ENCODE measurements at regions not wholly inside any gene's neighbourhood (a gene's known extent, or its start where the extent isn't known, plus 50 kb on each side); places are given as distances from the start of the nearest gene placed in this dataset.
"Not testable (repeated sequence)": the region's sequence is repeated elsewhere in the genome, so short reads cannot be mapped to it uniquely, and the experiment has no call there.

- H3K27me3 ChIP-seq (ENCODE audit: insufficient read depth, low read length, poor library complexity, severe bottlenecking): no peaks in the 10 kb centered on the region
- H3K36me3 Mint-ChIP-seq: no peaks in the 10 kb centered on the region
- DNase-seq: no peak
- no peaks in the 10 kb centered on the region for H3K9me3 ChIP-seq (ENCODE audit: low read length)
- POLR2A ChIA-PET: no interaction called here
- H3K9me3 Mint-ChIP-seq: peaks cover 3 to 42% (median 18%) of the 10 kb centered on the region in 5 donors
- H3K27me3 Mint-ChIP-seq: no peaks in the 10 kb centered on the region
- no peaks in the 10 kb centered on the region for H3K4me1 ChIP-seq (ENCODE audit: insufficient read depth, low read length)
- no peak overlapping the region for H3K4me3 ChIP-seq (ENCODE audit: low read length)
- H3K4me1 Mint-ChIP-seq: no peaks in the 10 kb centered on the region
- CTCF ChIA-PET: no interaction called here
- no peak overlapping the region for H3K27ac ChIP-seq (ENCODE audit: low read depth, low read length)
- H3K36me3 ChIP-seq (ENCODE audit: insufficient read depth, low read length): no peaks in the 10 kb centered on the region
- no peak overlapping the region for H3K27ac Mint-ChIP-seq
- no peak overlapping the region for H3K4me3 Mint-ChIP-seq
Measured at GRCh38 chr16:64362193-64362592, 759.7 kb downstream of the CDH11 start.

- Mint-ChIP-seq H3K9me3 (peaks cover 3 to 47% (median 18%) of the 10 kb centered on the region in 5 donors), H3K4me3 (no peak overlapping the region), H3K4me1 (no peaks in the 10 kb centered on the region), H3K27me3 (no peaks in the 10 kb centered on the region), H3K36me3 (no peaks in the 10 kb centered on the region), H3K27ac (no peak overlapping the region)
- H3K36me3 ChIP-seq (ENCODE audit: insufficient read depth, low read length): no peaks in the 10 kb centered on the region
- ChIA-PET POLR2A (no interaction called here), CTCF (no interaction called here)
- H3K4me3 ChIP-seq (ENCODE audit: low read length): no peak overlapping the region
- no peak overlapping the region for H3K27ac ChIP-seq (ENCODE audit: low read depth, low read length)
- H3K27me3 ChIP-seq (ENCODE audit: insufficient read depth, low read length, poor library complexity, severe bottlenecking): no peaks in the 10 kb centered on the region
- no peaks in the 10 kb centered on the region for H3K9me3 ChIP-seq (ENCODE audit: low read length)
- no peak for DNase-seq
- no peaks in the 10 kb centered on the region for H3K4me1 ChIP-seq (ENCODE audit: insufficient read depth, low read length)
Measured at GRCh38 chr16:64361753-64362152, 760.1 kb downstream of the CDH11 start.

GRCh38 chr16:64358291-64358690 is 763.6 kb downstream of the CDH11 start:
- Histone ChIP-seq H3K27ac (ENCODE audit: low read depth, low read length) (no peak overlapping the region), H3K9me3 (ENCODE audit: low read length) (no peaks in the 10 kb centered on the region), H3K27me3 (ENCODE audit: insufficient read depth, low read length, poor library complexity, severe bottlenecking) (no peaks in the 10 kb centered on the region), H3K4me3 (ENCODE audit: low read length) (no peak overlapping the region), H3K36me3 (ENCODE audit: insufficient read depth, low read length) (no peaks in the 10 kb centered on the region), H3K4me1 (ENCODE audit: insufficient read depth, low read length) (no peaks in the 10 kb centered on the region)
- no peak for DNase-seq
- H3K36me3 Mint-ChIP-seq: no peaks in the 10 kb centered on the region
- ChIA-PET CTCF (no interaction called here), POLR2A (no interaction called here)
- H3K9me3 Mint-ChIP-seq: peaks cover 3 to 54% (median 22%) of the 10 kb centered on the region in 5 donors
- H3K4me3 Mint-ChIP-seq: no peak overlapping the region
- H3K27ac Mint-ChIP-seq: no peak overlapping the region
- H3K4me1 Mint-ChIP-seq: no peaks in the 10 kb centered on the region
- H3K27me3 Mint-ChIP-seq: no peaks in the 10 kb centered on the region

- no peaks in the 10 kb centered on the region for H3K36me3 ChIP-seq (ENCODE audit: insufficient read depth, low read length)
- H3K27ac ChIP-seq (ENCODE audit: low read depth, low read length): no peak overlapping the region
- Mint-ChIP-seq H3K27me3 (no peaks in the 10 kb centered on the region), H3K36me3 (no peaks in the 10 kb centered on the region), H3K4me3 (no peak overlapping the region), H3K27ac (no peak overlapping the region), H3K4me1 (no peaks in the 10 kb centered on the region), H3K9me3 (peaks cover 0 to 38% (median 23%) of the 10 kb centered on the region in 5 donors)
- no peaks in the 10 kb centered on the region for H3K27me3 ChIP-seq (ENCODE audit: insufficient read depth, low read length, poor library complexity, severe bottlenecking)
- no peaks in the 10 kb centered on the region for H3K9me3 ChIP-seq (ENCODE audit: low read length)
- no peak for DNase-seq
- H3K4me1 ChIP-seq (ENCODE audit: insufficient read depth, low read length): no peaks in the 10 kb centered on the region
- H3K4me3 ChIP-seq (ENCODE audit: low read length): no peak overlapping the region
- ChIA-PET CTCF (no interaction called here), POLR2A (no interaction called here)
Measured at GRCh38 chr16:64356267-64356666, 765.6 kb downstream of the CDH11 start.

GRCh38 chr16:64352246-64352645 is 769.6 kb downstream of the CDH11 start:
- ChIA-PET POLR2A (no interaction called here), CTCF (no interaction called here)
- Mint-ChIP-seq H3K4me3 (no peak overlapping the region), H3K9me3 (peaks cover 3 to 40% (median 23%) of the 10 kb centered on the region in 5 donors), H3K4me1 (no peaks in the 10 kb centered on the region), H3K36me3 (no peaks in the 10 kb centered on the region), H3K27me3 (peaks cover 0 to 1% of the 10 kb centered on the region in 2 donors), H3K27ac (no peak overlapping the region)
- Histone ChIP-seq H3K27me3 (ENCODE audit: insufficient read depth, low read length, poor library complexity, severe bottlenecking) (no peaks in the 10 kb centered on the region), H3K36me3 (ENCODE audit: insufficient read depth, low read length) (no peaks in the 10 kb centered on the region), H3K9me3 (ENCODE audit: low read length) (no peaks in the 10 kb centered on the region), H3K4me3 (ENCODE audit: low read length) (no peak overlapping the region), H3K4me1 (ENCODE audit: insufficient read depth, low read length) (no peaks in the 10 kb centered on the region), H3K27ac (ENCODE audit: low read depth, low read length) (no peak overlapping the region)
- no peak for DNase-seq

- ChIA-PET CTCF (no interaction called here), POLR2A (no interaction called here)
- Mint-ChIP-seq H3K36me3 (no peaks in the 10 kb centered on the region), H3K9me3 (peaks cover 3 to 30% (median 23%) of the 10 kb centered on the region in 5 donors), H3K27me3 (peaks cover 0 to 1% of the 10 kb centered on the region in 2 donors), H3K27ac (no peak overlapping the region), H3K4me1 (no peaks in the 10 kb centered on the region), H3K4me3 (no peak overlapping the region)
- H3K27ac ChIP-seq (ENCODE audit: low read depth, low read length): no peak overlapping the region
- DNase-seq: no peak
- H3K36me3 ChIP-seq (ENCODE audit: insufficient read depth, low read length): no peaks in the 10 kb centered on the region
- no peaks in the 10 kb centered on the region for H3K27me3 ChIP-seq (ENCODE audit: insufficient read depth, low read length, poor library complexity, severe bottlenecking)
- H3K9me3 ChIP-seq (ENCODE audit: low read length): no peaks in the 10 kb centered on the region
- no peaks in the 10 kb centered on the region for H3K4me1 ChIP-seq (ENCODE audit: insufficient read depth, low read length)
- no peak overlapping the region for H3K4me3 ChIP-seq (ENCODE audit: low read length)
Measured at GRCh38 chr16:64351121-64351520, 770.7 kb downstream of the CDH11 start.

- Mint-ChIP-seq H3K9me3 (peaks cover 5 to 36% (median 19%) of the 10 kb centered on the region in 5 donors), H3K36me3 (no peaks in the 10 kb centered on the region), H3K4me3 (no peak overlapping the region), H3K27me3 (peaks cover 0 to 1% of the 10 kb centered on the region in 2 donors), H3K4me1 (no peaks in the 10 kb centered on the region), H3K27ac (no peak overlapping the region)
- H3K36me3 ChIP-seq (ENCODE audit: insufficient read depth, low read length): no peaks in the 10 kb centered on the region
- no peak overlapping the region for H3K4me3 ChIP-seq (ENCODE audit: low read length)
- peak in 1 of 5 donors; percentile 42 for DNase-seq
- H3K4me1 ChIP-seq (ENCODE audit: insufficient read depth, low read length): no peaks in the 10 kb centered on the region
- H3K27ac ChIP-seq (ENCODE audit: low read depth, low read length): no peak overlapping the region
- POLR2A ChIA-PET: no interaction called here
- H3K27me3 ChIP-seq (ENCODE audit: insufficient read depth, low read length, poor library complexity, severe bottlenecking): no peaks in the 10 kb centered on the region
- no peaks in the 10 kb centered on the region for H3K9me3 ChIP-seq (ENCODE audit: low read length)
- CTCF ChIA-PET: no interaction called here
Measured at GRCh38 chr16:64346080-64346479, 775.8 kb downstream of the CDH11 start.

GRCh38 chr16:64345142-64345541 is 776.7 kb downstream of the CDH11 start:
- no peaks in the 10 kb centered on the region for H3K9me3 ChIP-seq (ENCODE audit: low read length)
- no peaks in the 10 kb centered on the region for H3K4me1 ChIP-seq (ENCODE audit: insufficient read depth, low read length)
- ChIA-PET CTCF (no interaction called here), POLR2A (no interaction called here)
- Mint-ChIP-seq H3K4me3 (no peak overlapping the region), H3K9me3 (peaks cover 7 to 32% (median 16%) of the 10 kb centered on the region in 5 donors), H3K4me1 (no peaks in the 10 kb centered on the region), H3K27me3 (no peaks in the 10 kb centered on the region), H3K27ac (no peak overlapping the region), H3K36me3 (no peaks in the 10 kb centered on the region)
- H3K36me3 ChIP-seq (ENCODE audit: insufficient read depth, low read length): no peaks in the 10 kb centered on the region
- no peak overlapping the region for H3K4me3 ChIP-seq (ENCODE audit: low read length)
- H3K27ac ChIP-seq (ENCODE audit: low read depth, low read length): no peak overlapping the region
- no peak for DNase-seq
- H3K27me3 ChIP-seq (ENCODE audit: insufficient read depth, low read length, poor library complexity, severe bottlenecking): no peaks in the 10 kb centered on the region

GRCh38 chr16:64343820-64344443 is 777.9 kb downstream of the CDH11 start:
- H3K36me3 Mint-ChIP-seq: not testable (repeated sequence)

More at GRCh38 chr16:64343820-64344443, 777.9 kb downstream of the CDH11 start:
- H3K36me3 ChIP-seq (ENCODE audit: insufficient read depth, low read length); H3K4me3 ChIP-seq (ENCODE audit: low read length); H3K9me3 ChIP-seq (ENCODE audit: low read length); H3K27me3 ChIP-seq (ENCODE audit: insufficient read depth, low read length, poor library complexity, severe bottlenecking); H3K4me3 Mint-ChIP-seq; DNase-seq; H3K27me3 Mint-ChIP-seq; H3K4me1 ChIP-seq (ENCODE audit: insufficient read depth, low read length); POLR2A ChIA-PET; H3K27ac Mint-ChIP-seq; H3K4me1 Mint-ChIP-seq; CTCF ChIA-PET; H3K27ac ChIP-seq (ENCODE audit: low read depth, low read length): not testable (repeated sequence)
- peaks cover 7 to 36% (median 12%) of the 10 kb centered on the region in 5 donors for H3K9me3 Mint-ChIP-seq

All from CD8-positive, alpha-beta memory T cell (primary cell).